ENCODE measurements at regions not wholly inside any gene's neighbourhood (a gene's known extent, or its start where the extent isn't known, plus 50 kb on each side); places are given as distances from the start of the nearest gene placed in this dataset.

GRCh38 chr17:70271672-70272071, 102.3 kb downstream of the KCNJ2 start:
- no peak overlapping the region for H3K27ac ChIP-seq (replicated peaks)
- TF ChIP-seq GABPA (IDR thresholded peaks at IDR 0.05; ENCODE audit: low read depth) (no peak), REST (IDR thresholded peaks at IDR 0.05; ENCODE audit: insufficient replicate concordance, low read depth) (no peak), SPI1 (IDR thresholded peaks at IDR 0.05; ENCODE audit: borderline replicate concordance, low read depth) (no peak), POLR2AphosphoS5 (IDR thresholded peaks at IDR 0.05; ENCODE audit: low read depth) (no peak), CTCF (IDR thresholded peaks at IDR 0.05; ENCODE audit: insufficient read depth, low read length) (no peak)
- no peak for DNase-seq (ENCODE audit: low read depth in 1 of 2, low spot score in 1 of 2)
- no peak overlapping the region for H3K4me3 ChIP-seq (replicated peaks; ENCODE audit: insufficient read depth, low read length)
- no peaks in the 10 kb centered on the region for H3K27me3 ChIP-seq (ENCODE audit: insufficient read depth, poor library complexity, severe bottlenecking)

DNA sequence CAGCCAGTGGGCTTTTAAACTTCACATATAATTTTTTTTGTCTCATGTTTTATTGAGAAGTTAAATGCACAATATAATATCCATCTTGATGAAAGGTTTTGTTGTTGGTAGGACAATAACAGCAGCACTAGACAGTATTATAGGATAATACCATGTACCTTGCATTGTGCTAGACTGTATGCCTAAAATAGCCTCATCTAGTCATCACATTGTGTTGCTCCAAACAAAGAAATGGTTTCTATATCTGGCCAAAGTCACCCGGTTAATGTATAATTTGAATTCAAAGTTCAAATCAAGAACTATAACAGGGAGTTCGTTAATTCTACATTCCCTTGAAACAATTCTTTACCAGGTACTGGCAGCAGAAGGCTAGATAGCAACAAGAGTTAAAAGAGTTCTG, 104.9 kb downstream of the KCNJ2 start:
- H3K4me3 ChIP-seq (replicated peaks; ENCODE audit: insufficient read depth, low read length), result no peak overlapping the region
- H3K27me3 ChIP-seq (ENCODE audit: insufficient read depth, poor library complexity, severe bottlenecking), result no peaks in the 10 kb centered on the region
- no peak for DNase-seq (ENCODE audit: low read depth in 1 of 2, low spot score in 1 of 2)
- H3K27ac ChIP-seq (replicated peaks), result no peak overlapping the region
- TF ChIP-seq POLR2AphosphoS5 (IDR thresholded peaks at IDR 0.05; ENCODE audit: low read depth) (no peak), SPI1 (IDR thresholded peaks at IDR 0.05; ENCODE audit: borderline replicate concordance, low read depth) (no peak), GABPA (IDR thresholded peaks at IDR 0.05; ENCODE audit: low read depth) (no peak), REST (IDR thresholded peaks at IDR 0.05; ENCODE audit: insufficient replicate concordance, low read depth) (no peak), CTCF (IDR thresholded peaks at IDR 0.05; ENCODE audit: insufficient read depth, low read length) (no peak)

- no peak for DNase-seq (ENCODE audit: low read depth in 1 of 2, low spot score in 1 of 2)
- no peaks in the 10 kb centered on the region for H3K27me3 ChIP-seq (ENCODE audit: insufficient read depth, poor library complexity, severe bottlenecking)
- H3K27ac ChIP-seq (replicated peaks), result no peak overlapping the region
- TF ChIP-seq CTCF (IDR thresholded peaks at IDR 0.05; ENCODE audit: insufficient read depth, low read length) (no peak), GABPA (IDR thresholded peaks at IDR 0.05; ENCODE audit: low read depth) (no peak), POLR2AphosphoS5 (IDR thresholded peaks at IDR 0.05; ENCODE audit: low read depth) (no peak), REST (IDR thresholded peaks at IDR 0.05; ENCODE audit: insufficient replicate concordance, low read depth) (no peak), SPI1 (IDR thresholded peaks at IDR 0.05; ENCODE audit: borderline replicate concordance, low read depth) (no peak)
- H3K4me3 ChIP-seq (replicated peaks; ENCODE audit: insufficient read depth, low read length), result no peak overlapping the region
Observed at GRCh38 chr17:70276906-70277305, 107.6 kb downstream of the KCNJ2 start.

All from HL-60 (cell line).